ENCODE measurements at regions not wholly inside any gene's neighbourhood (a gene's known extent, or its start where the extent isn't known, plus 50 kb on each side); places are given as distances from the start of the nearest gene placed in this dataset.

GRCh38 chr14:97546491-97547230 lies 749.5 kb downstream of the VRK1 start:
- no peak for DNase-seq

GRCh38 chr14:97550463-97550862 lies 753.3 kb downstream of the VRK1 start:
- no peak for DNase-seq

- no peak for DNase-seq
Measured at GRCh38 chr14:97554597-97554996, 757.4 kb downstream of the VRK1 start.

GRCh38 chr14:97564334-97564733 lies 767.2 kb downstream of the VRK1 start:
- no peak for DNase-seq

- DNase-seq = no peak
Measured at GRCh38 chr14:97571201-97571600, 774.0 kb downstream of the VRK1 start.

- no peak for DNase-seq
Measured at GRCh38 chr14:97571866-97572555, 774.8 kb downstream of the VRK1 start.

- DNase-seq = no peak
Measured at GRCh38 chr14:97572583-97573458, 775.6 kb downstream of the VRK1 start.

GRCh38 chr14:97575677-97576076 lies 778.5 kb downstream of the VRK1 start:
- no peak for DNase-seq

- DNase-seq = no peak
Measured at GRCh38 chr14:97578982-97579548, 781.9 kb downstream of the VRK1 start.

GRCh38 chr14:97581016-97581415 lies 783.8 kb downstream of the VRK1 start:
- DNase-seq = no peak

- DNase-seq = no peak
Measured at GRCh38 chr14:97582022-97582421, 784.8 kb downstream of the VRK1 start.

- DNase-seq = no peak
Measured at GRCh38 chr14:97584528-97584927, 787.3 kb downstream of the VRK1 start.

- no peak for DNase-seq
Measured at GRCh38 chr14:97592341-97592980, 795.3 kb downstream of the VRK1 start.

- DNase-seq = no peak
Measured at GRCh38 chr14:97594306-97594705, 797.1 kb downstream of the VRK1 start.

GRCh38 chr14:97602438-97603117 lies 805.4 kb downstream of the VRK1 start:
- no peak for DNase-seq

GRCh38 chr14:97603201-97603600 lies 806.0 kb downstream of the VRK1 start:
- no peak for DNase-seq

- no peak for DNase-seq
Measured at GRCh38 chr14:97604731-97605130, 807.5 kb downstream of the VRK1 start.

GRCh38 chr14:97618401-97618800 lies 821.2 kb downstream of the VRK1 start:
- no peak for DNase-seq

GRCh38 chr14:97618917-97619690 lies 821.9 kb downstream of the VRK1 start:
- DNase-seq = no peak

- DNase-seq = no peak
Measured at GRCh38 chr14:97620066-97620465, 822.9 kb downstream of the VRK1 start.

- no peak for DNase-seq
Measured at GRCh38 chr14:97624985-97625384, 827.8 kb downstream of the VRK1 start.
